HG03457 (cell line): ENCODE measurements at regions not wholly inside any gene's neighbourhood (a gene's known extent, or its start where the extent isn't known, plus 50 kb on each side); places are given as distances from the start of the nearest gene placed in this dataset.
"Not testable (repeated sequence)": the region's sequence is repeated elsewhere in the genome, so short reads cannot be mapped to it uniquely, and the experiment has no call there.

Experiments
- ATAC-seq: cut with Tn5 transposase; IDR thresholded peaks from one replicate; pipeline ENCODE4 v1.9.1; 2021; ENCODE audit warnings: moderate number of reproducible peaks; ENCODE audit not compliant: unreplicated experiment

- no peak for ATAC-seq
Measured at GRCh38 chr4:115287426-115287825, 174.0 kb upstream of the NDST4 start.

GRCh38 chr4:115279330-115279729, 165.9 kb upstream of the NDST4 start:
- ATAC-seq, result no peak

GRCh38 chr4:115278830-115279229, 165.4 kb upstream of the NDST4 start:
- ATAC-seq, result no peak

- no peak for ATAC-seq
Measured at GRCh38 chr4:115275615-115276014, 162.2 kb upstream of the NDST4 start.

- peak; percentile 67 for ATAC-seq
Measured at GRCh38 chr4:115274545-115274944, 161.1 kb upstream of the NDST4 start.

- ATAC-seq, result no peak
Measured at GRCh38 chr4:115272594-115272993, 159.2 kb upstream of the NDST4 start.

GRCh38 chr4:115272185-115272584, 158.8 kb upstream of the NDST4 start:
- ATAC-seq, result no peak

- no peak for ATAC-seq
Measured at GRCh38 chr4:115260195-115260594, 146.8 kb upstream of the NDST4 start.

- ATAC-seq, result no peak
Measured at GRCh38 chr4:115259642-115260041, 146.2 kb upstream of the NDST4 start.

- no peak for ATAC-seq
Measured at GRCh38 chr4:115249808-115250207, 136.4 kb upstream of the NDST4 start.

- ATAC-seq, result no peak
Measured at GRCh38 chr4:115234405-115235093, 121.1 kb upstream of the NDST4 start.

- ATAC-seq, result peak; percentile 81
Measured at GRCh38 chr4:115233600-115233999, 120.2 kb upstream of the NDST4 start.

- ATAC-seq, result no peak
Measured at GRCh38 chr4:115229873-115230272, 116.5 kb upstream of the NDST4 start.

- ATAC-seq, result no peak
Measured at GRCh38 chr4:115228851-115229250, 115.4 kb upstream of the NDST4 start.

- no peak for ATAC-seq
Measured at GRCh38 chr4:115222061-115222460, 108.6 kb upstream of the NDST4 start.

- no peak for ATAC-seq
Measured at GRCh38 chr4:115219862-115220261, 106.4 kb upstream of the NDST4 start.

- no peak for ATAC-seq
Measured at GRCh38 chr4:115219315-115219860, 106.0 kb upstream of the NDST4 start.

- ATAC-seq, result no peak
Measured at GRCh38 chr4:115215935-115216334, 102.5 kb upstream of the NDST4 start.

GRCh38 chr4:115213716-115214115, 100.3 kb upstream of the NDST4 start:
- ATAC-seq, result no peak

GRCh38 chr4:115201042-115201330, 87.6 kb upstream of the NDST4 start:
- no peak for ATAC-seq

GRCh38 chr4:115200201-115201041, 87.0 kb upstream of the NDST4 start:
- not testable (repeated sequence) for ATAC-seq

GRCh38 chr4:115194612-115195011, 81.2 kb upstream of the NDST4 start:
- ATAC-seq, result not testable (repeated sequence)
